Iris pigment epithelial cell (primary cell): ENCODE measurements at regions not wholly inside any gene's neighbourhood (a gene's known extent, or its start where the extent isn't known, plus 50 kb on each side); places are given as distances from the start of the nearest gene placed in this dataset.

Source experiments
- DNase-seq: peaks from one replicate; pipeline ENCODE4 v3.0.0-alpha.2; 2011; ENCODE audit warnings: low read depth

DNA sequence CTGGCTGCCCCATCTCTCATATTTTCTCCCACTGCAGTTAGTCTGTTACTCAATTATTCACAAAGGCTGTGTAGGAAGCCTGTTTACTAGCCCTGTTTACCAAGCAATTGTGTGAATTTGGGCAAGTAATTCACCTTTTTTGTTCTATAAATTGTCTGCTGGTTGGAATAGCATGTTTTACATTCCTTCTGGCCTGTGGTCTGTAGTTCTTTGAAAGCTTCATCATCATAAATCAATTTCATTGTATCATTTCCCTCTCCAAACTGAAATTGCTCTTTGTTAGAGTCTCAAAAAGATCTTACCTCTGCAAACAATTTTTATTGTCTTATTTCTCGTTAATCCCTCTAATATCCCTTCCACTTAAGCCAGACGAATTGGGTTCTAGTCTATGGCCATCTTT lies 1059.5 kb upstream of the ADGRL4 start:
- DNase-seq, result peak; percentile 1

DNA sequence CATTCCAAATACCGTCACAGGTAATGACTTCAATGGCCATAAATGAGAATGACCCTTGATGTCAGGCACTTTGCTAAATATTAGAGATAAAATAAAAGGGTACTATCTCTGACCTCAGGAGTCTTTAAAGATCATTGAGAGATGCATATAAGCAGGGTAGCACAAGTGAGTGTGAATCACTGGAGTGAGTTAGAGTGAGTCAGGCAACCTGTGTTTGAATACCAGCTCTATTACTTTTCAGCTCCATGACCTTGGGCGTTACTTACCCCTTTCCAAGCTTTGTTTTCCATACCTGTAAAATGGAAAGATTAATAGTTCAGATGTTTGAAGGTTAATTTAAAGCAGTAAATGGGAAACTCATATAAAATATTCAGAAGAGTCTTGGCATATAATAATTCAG lies 1058.0 kb upstream of the ADGRL4 start:
- peak; percentile 3 for DNase-seq

DNA sequence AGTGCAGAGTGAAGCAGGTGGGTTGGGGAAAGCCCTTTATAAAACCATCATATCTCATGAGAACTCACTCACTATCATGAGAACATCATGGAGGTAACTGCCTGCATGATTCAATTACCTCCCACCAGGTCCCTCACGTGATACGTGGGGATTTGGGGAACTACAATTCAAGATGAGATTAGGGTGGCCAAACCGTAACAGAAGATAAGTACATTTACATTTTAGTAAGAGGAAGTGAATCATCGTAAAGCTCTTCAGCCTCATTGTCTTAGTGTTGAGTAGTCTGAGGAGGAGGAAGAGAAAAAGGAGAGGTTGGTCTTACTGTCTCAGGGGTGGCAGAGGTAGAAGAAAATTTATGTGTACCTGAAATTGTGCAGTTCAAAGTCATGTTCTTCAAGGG lies 1053.4 kb upstream of the ADGRL4 start:
- no peak for DNase-seq

DNA sequence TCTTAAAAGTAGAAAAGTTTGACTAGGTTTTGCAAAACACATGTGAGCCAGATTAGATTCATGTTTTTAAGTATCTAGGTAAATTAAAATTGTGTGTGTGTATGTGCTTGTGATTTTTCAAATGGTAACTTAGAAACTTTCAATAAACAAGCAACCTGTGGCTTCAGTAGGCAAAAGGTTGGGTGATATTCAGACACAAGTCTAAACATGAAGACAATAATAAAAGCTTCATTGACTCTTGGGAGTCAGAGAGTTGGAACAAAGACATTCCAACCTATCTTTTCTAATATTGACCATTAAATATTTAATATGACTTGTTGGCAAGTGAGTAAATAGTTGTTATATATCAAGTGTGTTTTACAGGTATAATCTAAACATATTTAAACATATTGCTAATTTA lies 1049.6 kb upstream of the ADGRL4 start:
- DNase-seq, result no peak

DNA sequence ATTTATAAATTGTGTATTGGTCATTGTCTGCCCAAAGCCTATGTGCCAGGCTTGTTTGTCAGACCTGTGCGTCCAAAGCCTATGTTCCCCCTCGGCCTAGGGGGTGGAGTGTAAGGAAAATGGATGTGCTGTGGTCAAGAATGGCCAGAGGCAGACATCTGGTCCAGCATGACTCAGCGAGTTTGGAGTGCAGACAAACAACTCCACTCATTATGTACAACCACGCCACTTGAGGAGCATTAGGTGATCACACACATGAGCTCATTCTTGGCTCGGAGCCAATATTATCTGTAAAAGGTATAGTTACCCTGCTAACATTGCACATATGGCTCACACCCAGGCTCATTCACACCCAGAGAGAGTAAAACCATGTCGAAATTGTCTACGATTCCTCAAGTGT lies 1047.6 kb upstream of the ADGRL4 start:
- DNase-seq, result peak; percentile 56

DNA sequence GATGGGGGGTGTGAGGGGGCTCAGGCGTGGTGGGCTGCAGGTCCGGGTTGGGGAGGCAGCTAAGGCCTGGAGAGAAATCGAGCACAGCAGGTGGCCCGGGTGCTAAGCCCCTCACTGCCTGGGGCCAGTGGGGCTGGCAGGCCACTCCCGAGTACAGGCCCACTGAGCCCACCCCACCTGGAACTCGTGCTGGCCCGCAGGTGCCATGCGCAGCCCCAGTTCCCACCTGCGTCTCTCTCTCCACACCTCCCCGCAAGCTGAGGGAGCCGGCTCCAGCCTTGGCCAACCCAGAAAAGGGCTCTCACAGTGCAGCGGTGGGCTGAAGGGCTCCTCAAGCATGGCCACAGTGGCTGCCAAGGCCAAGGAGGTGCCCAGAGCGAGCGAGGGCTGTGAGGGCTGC lies 1047.1 kb upstream of the ADGRL4 start:
- DNase-seq, result no peak

DNA sequence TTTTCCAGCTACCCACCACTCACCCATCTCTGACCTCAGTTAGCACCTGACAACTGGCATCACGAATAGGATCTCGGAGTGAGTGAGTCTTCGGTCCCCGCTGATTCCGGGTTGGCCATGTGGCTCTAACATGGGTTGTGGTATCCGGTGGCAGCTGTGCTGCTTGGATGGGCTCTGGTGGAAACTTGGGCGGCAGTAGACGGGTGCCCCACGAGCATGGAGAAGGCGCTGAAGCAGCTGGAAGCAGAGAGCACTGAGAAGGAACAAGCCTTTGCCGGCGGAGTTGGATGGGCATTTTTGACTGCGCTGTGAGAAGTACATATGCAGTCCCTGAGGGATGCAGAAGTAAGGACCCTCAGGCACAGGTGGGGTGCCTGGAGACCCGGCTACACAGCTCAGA lies 1044.0 kb upstream of the ADGRL4 start:
- no peak for DNase-seq

DNA sequence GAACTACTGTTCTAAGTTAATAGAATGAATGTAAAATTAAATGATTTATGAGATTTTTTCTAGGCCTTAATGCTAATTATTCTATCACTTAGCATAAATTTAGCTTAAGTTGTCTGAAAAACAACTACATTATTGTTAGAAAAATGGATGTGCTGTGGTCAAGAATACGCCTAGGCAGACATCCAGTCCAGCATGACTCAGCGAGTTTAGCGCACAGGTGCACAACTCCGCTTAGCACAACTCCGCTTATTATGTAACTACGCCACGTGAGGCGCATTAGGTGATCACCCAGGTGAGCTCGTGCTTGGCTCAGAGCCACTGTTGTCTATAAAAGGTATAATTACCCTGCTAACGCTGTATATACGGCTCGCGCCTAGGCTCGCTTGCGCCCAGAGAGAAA lies 1043.6 kb upstream of the ADGRL4 start:
- DNase-seq, result no peak

DNA sequence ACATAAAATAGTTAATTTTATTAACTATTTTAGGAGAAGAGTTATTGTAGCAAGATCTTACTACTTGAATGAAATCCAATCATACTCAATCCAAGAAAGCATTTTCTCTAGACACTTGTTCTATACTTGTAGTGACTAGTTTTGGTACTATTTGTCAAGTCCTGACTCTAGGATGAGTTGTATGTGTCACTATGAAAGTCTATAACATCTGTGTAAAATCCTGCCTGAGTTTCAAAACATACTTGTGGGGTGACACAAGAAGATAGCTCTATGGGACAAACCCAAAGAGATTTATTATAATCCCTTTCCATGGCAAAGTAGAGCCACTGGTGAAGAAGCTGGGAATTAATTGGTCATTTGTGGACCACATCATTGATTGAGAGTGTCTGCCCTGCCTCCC lies 1042.2 kb upstream of the ADGRL4 start:
- no peak for DNase-seq

DNA sequence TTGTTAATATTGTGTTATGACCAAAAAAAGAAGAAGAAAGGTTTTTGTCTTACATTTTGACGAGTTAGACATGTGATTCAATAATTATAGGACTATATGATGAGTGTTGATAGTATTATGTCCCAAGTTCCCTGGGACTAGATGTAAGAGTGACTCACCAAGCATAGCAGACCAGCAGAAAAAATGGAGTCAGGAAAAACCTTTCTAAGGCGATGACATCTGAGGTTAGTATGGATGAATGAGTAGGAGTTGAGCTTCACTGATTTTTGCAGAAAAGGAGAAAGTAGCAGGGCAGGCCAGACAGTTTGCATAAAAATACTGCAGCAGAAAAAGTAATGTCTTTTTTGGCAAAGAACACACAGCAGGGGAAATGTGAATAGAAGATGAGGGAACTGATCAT lies 1041.3 kb upstream of the ADGRL4 start:
- DNase-seq, result peak; percentile 30

DNA sequence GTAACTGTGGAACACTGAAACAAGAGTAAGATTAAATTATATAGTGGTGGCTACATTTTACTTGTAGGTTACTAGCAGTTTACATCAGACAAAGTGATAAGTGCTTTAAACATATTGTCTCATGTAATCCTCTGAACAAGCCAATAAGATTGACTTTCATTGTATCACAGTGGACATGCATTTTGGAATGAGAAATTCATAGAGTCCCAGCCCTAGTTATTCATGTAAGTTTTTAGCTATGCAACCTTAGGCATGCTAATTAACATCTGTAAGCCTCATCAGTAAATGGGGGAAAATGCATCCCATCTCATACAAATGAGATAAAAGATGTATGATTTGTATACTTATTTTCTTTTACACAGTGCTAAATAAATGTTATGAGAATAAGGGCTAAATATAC lies 1038.1 kb upstream of the ADGRL4 start:
- no peak for DNase-seq

DNA sequence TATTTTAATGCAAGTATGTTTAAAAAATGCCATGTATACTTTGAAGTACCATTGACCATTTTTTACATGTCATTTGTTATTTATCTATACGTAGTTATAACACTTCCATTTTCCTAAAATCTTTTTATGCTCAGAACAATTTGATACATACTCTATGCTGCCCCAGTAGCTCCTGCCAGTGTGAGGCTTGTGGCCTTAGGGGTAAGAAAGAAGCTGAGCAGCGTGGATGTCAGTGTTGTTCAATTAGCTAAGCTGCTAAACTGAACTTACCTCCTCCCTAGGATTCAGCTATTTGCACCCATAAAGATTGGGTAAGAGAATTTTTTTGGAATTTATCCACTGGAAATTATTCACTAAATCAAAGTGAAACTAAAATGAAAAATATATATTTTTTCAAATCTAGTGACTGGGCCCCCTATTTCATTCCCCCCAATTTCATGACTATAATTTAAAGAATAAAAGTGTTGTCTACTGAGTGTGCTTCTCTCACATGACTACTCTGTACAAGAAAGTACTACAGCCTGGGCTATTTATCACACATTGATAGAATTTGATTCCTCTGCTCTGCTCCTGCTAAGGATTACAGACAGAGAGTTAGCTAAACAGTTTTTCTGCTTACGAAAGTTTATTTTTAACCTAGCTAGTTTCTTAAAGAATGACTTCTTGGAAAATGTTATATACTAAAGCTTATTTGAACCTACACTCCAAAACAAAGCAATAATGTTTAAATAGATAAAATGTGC lies 1030.3 kb upstream of the ADGRL4 start:
- DNase-seq, result no peak

DNA sequence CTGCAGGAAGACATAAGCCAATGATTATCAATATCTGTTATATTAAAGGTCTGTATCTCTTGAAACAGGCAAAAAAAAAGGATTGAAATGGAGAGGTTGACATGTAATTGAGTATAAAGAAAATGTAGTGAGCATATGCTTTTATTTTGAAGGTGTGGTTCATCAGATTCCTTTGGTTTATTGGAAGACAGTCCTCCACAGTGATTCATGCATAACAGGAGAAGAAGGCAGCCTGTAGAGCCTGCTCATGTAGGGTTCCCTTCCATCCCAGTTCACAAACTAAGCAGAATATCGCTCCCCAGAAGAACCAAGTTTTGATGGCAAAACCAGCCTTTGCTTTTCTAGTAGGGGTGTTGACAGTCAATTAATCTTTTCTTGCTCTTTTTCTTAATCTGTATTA lies 1016.8 kb upstream of the ADGRL4 start:
- no peak for DNase-seq

DNA sequence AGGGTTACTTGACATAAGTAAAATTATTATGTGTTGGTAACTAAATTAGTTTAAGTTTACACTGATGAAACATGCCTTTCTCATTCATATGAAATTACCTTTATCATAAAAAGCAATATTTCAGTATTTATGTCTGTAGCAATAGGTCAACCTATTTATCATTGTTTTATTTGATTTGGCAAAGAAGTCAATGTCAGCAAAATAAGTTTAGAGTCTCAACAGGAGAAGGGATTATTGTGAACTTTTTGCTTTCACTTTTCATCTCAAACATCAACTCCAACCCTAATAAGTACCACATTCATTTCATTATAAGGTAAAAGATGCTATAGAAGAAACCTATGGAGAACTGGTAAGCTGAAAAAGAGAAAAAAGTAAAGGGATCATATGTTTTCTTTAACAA lies 1015.4 kb upstream of the ADGRL4 start:
- DNase-seq, result no peak

DNA sequence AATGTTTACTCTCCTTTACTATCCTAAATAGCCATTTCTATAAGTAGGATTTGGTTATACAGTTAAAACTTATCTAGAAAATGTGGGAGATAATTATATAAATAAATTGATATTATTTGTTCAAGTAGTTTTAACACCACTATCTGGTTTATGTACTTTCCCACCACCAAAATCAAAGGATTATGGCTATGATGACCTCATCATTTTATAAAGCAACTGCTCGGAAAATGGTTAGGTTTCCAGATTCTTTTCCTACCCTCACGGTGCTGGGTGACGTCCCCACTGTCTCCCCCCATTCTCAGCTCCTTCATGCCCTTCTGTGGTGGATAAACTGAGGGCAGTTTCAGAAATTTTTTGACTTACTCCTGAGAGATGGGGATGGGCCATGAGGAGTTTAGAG lies 1011.8 kb upstream of the ADGRL4 start:
- no peak for DNase-seq

DNA sequence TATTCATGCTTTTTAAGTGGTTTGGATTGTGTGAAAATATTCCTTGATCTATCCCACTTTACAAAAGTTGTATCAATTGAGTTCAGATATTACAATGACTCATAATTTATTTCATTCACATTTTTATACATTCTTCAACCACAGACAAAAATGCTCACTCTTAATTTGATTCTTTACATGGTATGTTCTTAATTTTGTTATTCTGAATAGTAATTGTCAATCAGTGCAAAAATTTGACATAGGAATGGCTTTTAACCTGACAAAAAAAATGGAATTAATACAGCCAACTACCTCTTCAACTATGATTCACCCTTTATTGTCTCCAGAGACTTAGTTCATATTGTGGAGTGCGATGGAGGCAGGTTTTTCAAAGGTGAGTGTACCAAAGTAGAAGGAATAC lies 1002.4 kb upstream of the ADGRL4 start:
- DNase-seq, result no peak

DNA sequence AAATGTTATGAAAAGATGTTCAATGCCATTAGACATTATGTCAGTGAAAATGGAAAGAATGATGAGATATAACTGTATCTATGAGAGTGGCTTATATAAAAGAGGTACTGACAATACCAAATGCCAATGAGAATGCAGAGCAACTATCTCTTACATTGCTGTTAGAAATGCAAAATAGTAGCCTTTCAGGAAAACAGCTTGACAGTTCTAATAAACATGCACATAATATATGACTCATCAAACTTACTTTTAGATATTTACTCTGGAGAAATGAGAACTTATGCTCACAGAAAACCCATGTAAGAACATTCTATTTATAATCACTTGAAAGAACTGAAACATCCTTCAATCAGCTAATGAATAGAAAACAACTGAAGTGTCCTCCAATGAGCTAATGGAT lies 996.7 kb upstream of the ADGRL4 start:
- DNase-seq, result no peak

DNA sequence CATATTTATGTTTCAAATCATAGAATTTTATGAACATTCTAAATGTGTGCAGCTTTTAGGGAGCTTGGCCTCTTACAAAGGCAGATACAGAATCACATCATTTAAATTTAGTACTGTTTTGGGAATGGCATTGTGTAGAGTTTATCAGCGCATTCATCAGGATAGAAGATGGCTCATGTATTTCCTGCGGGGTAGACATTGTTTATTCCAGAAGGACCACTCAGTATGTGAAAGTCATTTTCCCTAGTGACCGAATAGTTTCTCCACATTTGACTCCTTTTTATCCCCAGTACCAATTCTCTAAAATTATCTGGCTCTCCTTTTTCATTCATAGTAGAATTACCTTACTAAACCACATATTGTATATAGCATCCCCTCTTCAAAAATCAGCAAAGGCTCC lies 981.9 kb upstream of the ADGRL4 start:
- no peak for DNase-seq

DNA sequence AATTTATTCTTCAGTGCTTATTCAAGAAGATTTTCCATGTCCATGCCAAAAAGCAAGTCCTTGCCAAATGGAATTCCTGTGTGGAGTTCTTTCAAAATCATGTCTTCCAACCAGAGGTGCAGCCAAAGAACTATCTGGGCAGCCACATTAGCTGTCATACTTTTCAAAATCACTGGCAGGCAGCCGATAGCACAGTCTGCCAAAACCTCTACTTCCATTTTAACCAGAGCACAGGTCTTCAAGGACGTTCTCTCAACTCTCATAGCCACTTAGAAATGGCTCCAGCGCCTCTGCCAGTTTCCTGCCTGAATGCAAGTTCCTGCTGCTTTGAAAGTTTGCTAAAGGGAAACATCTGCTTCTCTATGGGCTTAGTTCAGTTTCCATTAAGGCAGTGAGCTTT lies 975.7 kb upstream of the ADGRL4 start:
- DNase-seq, result peak; percentile 2

DNA sequence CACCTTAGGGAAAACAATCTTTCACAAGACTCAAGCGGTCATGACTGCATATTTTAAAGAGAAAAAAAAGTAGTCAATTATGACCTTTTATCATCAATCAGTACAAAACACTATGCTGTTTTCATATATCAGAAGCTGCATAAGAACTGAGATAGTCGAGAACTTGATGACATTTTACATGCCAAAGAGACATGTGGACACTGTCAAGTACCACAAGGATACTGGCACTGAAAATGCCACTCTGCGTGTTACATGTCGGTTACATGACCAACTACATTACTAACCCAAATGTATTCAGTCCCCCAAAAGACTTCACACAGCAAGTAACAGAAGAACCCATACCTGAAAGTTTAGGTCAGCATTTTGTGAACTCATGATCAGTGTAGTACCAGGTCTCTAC lies 975.0 kb upstream of the ADGRL4 start:
- no peak for DNase-seq

DNA sequence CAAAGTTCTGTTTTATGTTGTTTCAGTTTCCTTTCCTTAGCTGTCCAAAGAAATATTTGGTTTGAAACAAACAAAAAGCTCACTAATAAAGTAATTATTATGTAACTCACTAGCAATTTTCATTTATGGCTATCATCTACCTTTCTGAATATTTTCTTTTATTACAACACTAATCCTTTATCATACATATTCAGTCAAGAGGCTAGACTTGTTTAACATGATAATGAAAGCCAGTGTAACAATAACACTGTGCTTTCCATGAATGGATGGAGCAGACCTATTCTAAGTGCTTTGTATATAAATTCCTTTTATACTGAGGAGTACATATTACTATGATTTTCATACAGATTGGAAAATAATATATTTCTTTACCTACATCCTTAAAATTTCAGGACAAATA lies 972.8 kb upstream of the ADGRL4 start:
- DNase-seq, result no peak

DNA sequence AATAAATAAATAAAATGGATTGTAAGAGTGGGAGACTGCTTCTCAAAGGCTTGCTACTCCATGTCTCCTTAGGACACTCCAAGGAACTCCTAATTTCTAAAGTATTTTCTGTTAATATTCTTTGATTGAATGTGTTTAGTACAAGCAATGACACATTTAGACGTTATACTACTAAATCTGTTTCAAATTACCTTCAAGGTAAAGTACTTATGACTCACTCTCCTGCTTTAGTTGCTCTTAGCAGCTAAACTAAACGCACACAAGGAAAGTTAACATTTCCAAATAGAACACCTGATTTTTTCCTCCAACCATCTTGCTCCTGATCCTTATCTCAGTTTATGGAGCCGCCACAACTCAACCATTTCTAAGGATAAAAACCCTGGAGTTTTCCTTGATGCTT lies 969.8 kb upstream of the ADGRL4 start:
- no peak for DNase-seq

DNA sequence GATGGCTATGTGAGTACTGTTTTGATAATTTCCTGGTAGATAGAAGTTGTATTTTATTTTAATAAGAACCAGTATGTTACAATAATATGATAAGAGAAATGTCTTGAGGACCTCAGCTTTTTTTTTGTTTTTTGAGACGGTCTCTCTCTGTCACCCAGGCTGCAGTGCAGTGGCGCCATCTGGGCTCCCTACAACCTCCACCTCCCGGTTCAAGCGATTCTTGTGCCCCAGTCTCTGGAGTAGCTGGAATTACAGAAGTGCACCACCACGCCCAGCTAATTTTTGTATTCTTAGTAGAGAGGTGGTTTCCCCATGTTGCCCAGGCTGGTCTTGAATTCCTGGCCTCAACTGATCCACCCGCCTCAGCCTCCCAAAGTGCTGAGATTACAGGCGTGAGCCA lies 968.1 kb upstream of the ADGRL4 start:
- DNase-seq, result no peak

DNA sequence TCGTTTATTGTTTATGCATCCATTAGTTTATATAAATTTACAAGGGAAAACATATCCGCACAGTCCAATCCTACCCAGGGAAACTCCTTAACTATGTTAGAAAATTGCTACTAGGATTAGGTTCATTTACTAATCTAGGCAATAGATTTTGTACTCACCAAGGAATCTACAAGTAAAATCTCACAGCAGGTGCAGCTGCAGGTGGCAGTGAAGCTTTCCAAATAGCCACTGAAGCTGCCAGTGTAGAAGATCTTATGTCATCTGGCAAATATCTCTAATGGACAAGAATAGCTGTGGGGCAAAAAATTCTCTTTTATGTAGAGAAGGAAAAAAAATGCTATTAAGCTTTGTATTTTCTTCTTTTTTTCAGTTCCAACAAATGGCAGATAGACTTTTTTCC lies 963.4 kb upstream of the ADGRL4 start:
- DNase-seq, result no peak

DNA sequence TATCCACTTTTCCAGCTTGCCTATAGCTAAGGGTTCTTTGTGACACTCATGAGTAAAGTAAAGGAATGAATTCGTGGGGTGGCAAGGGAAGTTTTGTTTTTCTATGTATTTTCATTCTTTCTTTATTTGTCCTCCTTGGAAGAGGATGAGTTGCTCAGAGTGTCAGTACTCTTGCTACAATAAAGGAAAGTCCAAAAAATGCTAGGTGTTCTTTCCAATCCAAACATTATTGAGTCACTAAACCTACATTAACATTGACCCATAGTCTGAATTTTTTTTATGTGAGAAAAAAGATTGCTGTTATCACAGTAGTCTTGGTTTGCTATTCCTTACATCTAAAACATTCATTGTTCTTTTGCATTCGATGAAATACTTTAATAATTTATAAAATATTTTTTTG lies 959.9 kb upstream of the ADGRL4 start:
- no peak for DNase-seq
